GM12891 (cell line): ENCODE measurements at regions not wholly inside any gene's neighbourhood (a gene's known extent, or its start where the extent isn't known, plus 50 kb on each side); places are given as distances from the start of the nearest gene placed in this dataset.

Experiments
- PAX5 ChIP-seq: IDR thresholded peaks from 2 replicates; pipeline ENCODE4 v1.6.1; 2011; ENCODE audit warnings: low read length, moderate library complexity, mild to moderate bottlenecking; ENCODE audit not compliant: insufficient read depth, severe bottlenecking
- POLR2A ChIP-seq: IDR thresholded peaks from 2 replicates; pipeline ENCODE4 v1.6.1; 2011; ENCODE audit warnings: low read depth, low read length, control low read depth
- POLR2AphosphoS5 ChIP-seq: IDR thresholded peaks from 2 replicates; pipeline ENCODE4 v1.6.1; 2011; ENCODE audit warnings: low read depth, low read length, control low read depth
- POU2F2 ChIP-seq: IDR thresholded peaks from 2 replicates; pipeline ENCODE4 v1.6.1; 2011; ENCODE audit warnings: low read depth, mild to moderate bottlenecking, control low read depth, low read length, moderate library complexity
- SPI1 ChIP-seq: IDR thresholded peaks from 2 replicates; pipeline ENCODE4 v1.6.1; 2011; ENCODE audit warnings: low read depth, low read length, control low read depth
- TAF1 ChIP-seq: IDR thresholded peaks from 2 replicates; pipeline ENCODE4 v1.6.1; 2011; ENCODE audit warnings: low read depth, low read length, control low read depth

- no peak for TF ChIP-seq PAX5
- TF ChIP-seq TAF1, result no peak
- no peak for TF ChIP-seq POLR2A
- TF ChIP-seq POLR2AphosphoS5, result no peak
- TF ChIP-seq SPI1, result no peak
- no peak for TF ChIP-seq POU2F2
These were observed 85.0 kb upstream of the CREB1 start for GRCh38 chr2:207444756-207445155.
